ENCODE measurements at regions not wholly inside any gene's neighbourhood (a gene's known extent, or its start where the extent isn't known, plus 50 kb on each side); places are given as distances from the start of the nearest gene placed in this dataset.

DNA sequence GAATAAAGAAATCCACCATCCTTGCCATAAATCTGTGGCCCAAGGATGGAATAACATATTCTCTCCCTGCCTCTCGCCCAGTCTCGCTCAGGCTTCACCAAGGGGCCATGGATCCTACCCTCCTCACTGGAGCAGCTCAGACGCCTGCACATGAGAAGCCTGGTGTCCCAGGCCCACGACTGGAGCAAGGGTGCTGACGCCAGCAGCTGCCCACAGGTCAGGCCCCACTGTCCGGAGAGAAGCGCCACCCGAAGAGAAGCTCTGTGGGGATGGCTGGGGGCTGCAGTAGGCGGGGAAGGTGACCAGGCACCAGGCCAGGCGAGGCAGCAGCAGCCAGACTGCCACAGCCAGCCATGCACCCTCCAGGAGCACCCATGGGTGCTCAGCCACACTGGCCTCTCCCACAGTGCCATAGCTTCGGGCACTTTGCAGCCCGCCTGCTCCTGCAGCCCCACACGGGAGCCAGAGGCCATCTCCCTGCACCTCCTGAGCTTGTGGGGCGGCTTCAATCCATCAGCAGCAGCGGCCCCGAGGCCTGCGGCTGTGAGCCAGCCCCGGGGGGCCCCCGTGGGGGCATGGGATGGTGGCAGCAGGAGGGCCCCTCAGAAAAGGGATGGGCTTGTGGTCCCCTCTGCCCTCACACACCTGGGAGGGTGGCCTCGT, 286.2 kb upstream of the SGK1 start:
- no peak for TF ChIP-seq CTCF (IDR thresholded peaks at IDR 0.05; ENCODE audit: low read depth, low read length, poor library complexity, severe bottlenecking)
- no peak for TF ChIP-seq EZH2phosphoT487 (IDR thresholded peaks at IDR 0.05; ENCODE audit: borderline replicate concordance, low read length)

All from DOHH2 (cell line).